ENCODE measurements at regions not wholly inside any gene's neighbourhood (a gene's known extent, or its start where the extent isn't known, plus 50 kb on each side); places are given as distances from the start of the nearest gene placed in this dataset.

- TF ChIP-seq POLR2A (IDR thresholded peaks at IDR 0.05) (no peak), CTCF (IDR thresholded peaks at IDR 0.05) (no peak)
Observed at GRCh38 chr13:30078059-30078458, 227.6 kb upstream of the UBL3 start.
